Breast epithelium (tissue), 4 donors: ENCODE measurements at regions not wholly inside any gene's neighbourhood (a gene's known extent, or its start where the extent isn't known, plus 50 kb on each side); places are given as distances from the start of the nearest gene placed in this dataset.

ENCODE experiments used
- DNase-seq, 2 donors: peaks; one replicate each; pipeline ENCODE4 v3.0.0-alpha.2; 2019; ENCODE audit warnings: low spot score in 2 of 2
- H3K27ac ChIP-seq, 2 donors: fragments of 200-600 bp; sonication (generic) in 1 of 2; one replicate each; pipeline ENCODE4 v1.5.1; 2016 to 2019; ENCODE audit warnings: mild to moderate bottlenecking in 1 of 2
- H3K27me3 ChIP-seq, 2 donors: fragments of 200-600 bp; sonication (generic) in 1 of 2; one replicate each; pipeline versions ENCODE4 v1.5.1 to v1.6.0; 2017 to 2019; ENCODE audit warnings: control low read depth in 1 of 2, mild to moderate bottlenecking in 1 of 2
- H3K36me3 ChIP-seq: fragments of 200-600 bp; one replicate; pipeline ENCODE4 v1.5.1; 2019
- H3K4me1 ChIP-seq, 2 donors: fragments of 200-600 bp; sonication (generic); one replicate each; pipeline ENCODE4 v1.5.1; 2016 to 2019; ENCODE audit warnings: control low read depth in 1 of 2
- H3K4me3 ChIP-seq, 3 donors: fragments of 200-600 bp; sonication (generic); 1 replicate in 2 of 3; 2 replicates in 1 of 3; pipeline ENCODE4 v1.5.1; 2016 to 2019; ENCODE audit warnings: mild to moderate bottlenecking in 3 of 3, moderate library complexity in 2 of 3
- H3K9me3 ChIP-seq, 2 donors: fragments of 200-600 bp; sonication (generic) in 1 of 2; one replicate each; pipeline ENCODE4 v1.5.1; 2016 to 2019; ENCODE audit warnings: control low read depth in 1 of 2
- CTCF ChIP-seq, 3 donors: fragments of 450-650 bp; IDR thresholded peaks; one replicate each; pipeline ENCODE4 v1.5.1; 2016 to 2017; ENCODE audit warnings: antibody characterized with exemption in 3 of 3, mild to moderate bottlenecking in 3 of 3, moderate library complexity in 3 of 3
- POLR2A ChIP-seq: fragments of 450-650 bp; IDR thresholded peaks from one replicate; pipeline ENCODE4 v1.6.1; 2016; ENCODE audit warnings: antibody characterized with exemption, mild to moderate bottlenecking, moderate library complexity
- POLR2AphosphoS5 ChIP-seq, 3 donors: sonication (generic); formaldehyde crosslinking; IDR thresholded peaks; one replicate each; pipeline ENCODE4 v1.6.1; 2017; ENCODE audit warnings: antibody characterized with exemption in 3 of 3
- intact Hi-C: fragments of 100-400 bp; cut with DNase I; formaldehyde crosslinking; loops from one replicate; pipeline ENCODE4 v1.15.1; 2023; ENCODE audit warnings: low total_unique reads

- H3K4me3 ChIP-seq = no peak overlapping the region
- intact Hi-C loops = no loop called here
- no peaks in the 10 kb centered on the region for H3K36me3 ChIP-seq
- peaks cover 0 to 57% of the 10 kb centered on the region in 2 donors for H3K27me3 ChIP-seq
- no peak for TF ChIP-seq POLR2A
- no peak for TF ChIP-seq POLR2AphosphoS5 (IDR thresholded peaks at IDR 0.05)
- no peak for TF ChIP-seq CTCF (IDR thresholded peaks at IDR 0.05)
- H3K9me3 ChIP-seq = no peaks in the 10 kb centered on the region
- no peak overlapping the region for H3K27ac ChIP-seq
- H3K4me1 ChIP-seq = no peaks in the 10 kb centered on the region
- DNase-seq = no peak
Observed at GRCh38 chr22:49027368-49027670, 800.4 kb downstream of the BRD1 start.

GRCh38 chr22:49026494-49027367 lies 800.9 kb downstream of the BRD1 start:
- DNase-seq = no peak
- H3K4me1 ChIP-seq = no peaks in the 10 kb centered on the region
- H3K4me3 ChIP-seq = no peak overlapping the region
- H3K36me3 ChIP-seq = no peaks in the 10 kb centered on the region
- TF ChIP-seq CTCF (IDR thresholded peaks at IDR 0.05) = no peak
- TF ChIP-seq POLR2AphosphoS5 (IDR thresholded peaks at IDR 0.05) = no peak
- no peak for TF ChIP-seq POLR2A
- peaks cover 0 to 57% of the 10 kb centered on the region in 2 donors for H3K27me3 ChIP-seq
- no peak overlapping the region for H3K27ac ChIP-seq
- H3K9me3 ChIP-seq = no peaks in the 10 kb centered on the region
- intact Hi-C loops = no loop called here

- intact Hi-C loops = no loop called here
- no peak overlapping the region for H3K4me3 ChIP-seq
- DNase-seq = no peak
- no peaks in the 10 kb centered on the region for H3K36me3 ChIP-seq
- no peak overlapping the region for H3K27ac ChIP-seq
- peaks cover 0 to 65% of the 10 kb centered on the region in 2 donors for H3K27me3 ChIP-seq
- H3K9me3 ChIP-seq = no peaks in the 10 kb centered on the region
- no peaks in the 10 kb centered on the region for H3K4me1 ChIP-seq
- TF ChIP-seq POLR2A (no peak), POLR2AphosphoS5 (IDR thresholded peaks at IDR 0.05) (no peak), CTCF (IDR thresholded peaks at IDR 0.05) (no peak)
Observed at GRCh38 chr22:49025791-49026493, 801.7 kb downstream of the BRD1 start.

GRCh38 chr22:49024775-49025440 lies 802.8 kb downstream of the BRD1 start:
- H3K9me3 ChIP-seq = no peaks in the 10 kb centered on the region
- H3K36me3 ChIP-seq = no peaks in the 10 kb centered on the region
- H3K27me3 ChIP-seq = peaks cover 0 to 66% of the 10 kb centered on the region in 2 donors
- H3K4me3 ChIP-seq = no peak overlapping the region
- no peak for DNase-seq
- no peak overlapping the region for H3K27ac ChIP-seq
- intact Hi-C loops = no loop called here
- no peaks in the 10 kb centered on the region for H3K4me1 ChIP-seq
- TF ChIP-seq CTCF (IDR thresholded peaks at IDR 0.05) (no peak), POLR2AphosphoS5 (IDR thresholded peaks at IDR 0.05) (no peak)
